ENCODE measurements at regions not wholly inside any gene's neighbourhood (a gene's known extent, or its start where the extent isn't known, plus 50 kb on each side); places are given as distances from the start of the nearest gene placed in this dataset.

DNA sequence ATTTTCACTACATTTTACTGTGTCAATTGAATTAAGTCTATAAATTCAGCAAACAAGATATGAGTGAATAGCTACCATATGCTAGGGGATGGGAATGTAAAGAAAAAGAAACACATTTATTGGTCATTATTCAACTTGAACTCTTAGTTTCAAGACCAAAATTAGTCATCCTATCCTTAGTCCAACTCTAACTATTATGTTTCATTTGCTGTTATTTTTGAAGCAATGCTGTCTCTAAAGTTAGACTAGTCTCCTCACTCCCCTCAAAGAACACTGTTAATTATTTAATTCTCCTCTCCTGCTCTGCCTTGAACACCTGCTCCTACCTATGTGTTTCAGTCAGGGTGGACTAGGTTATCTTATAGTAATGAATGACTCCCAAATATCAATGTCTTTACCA, 920.9 kb downstream of the TUSC7 start:
- no peak for TF ChIP-seq CTCF (IDR thresholded peaks at IDR 0.05; ENCODE audit: low read length)
- no peak for TF ChIP-seq EZH2 (optimal IDR thresholded peaks at IDR 0.05; ENCODE audit: low read depth, low read length)

Measured in MM.1S (cell line).